ENCODE measurements at regions not wholly inside any gene's neighbourhood (a gene's known extent, or its start where the extent isn't known, plus 50 kb on each side); places are given as distances from the start of the nearest gene placed in this dataset.
A peak's percentile ranks its signal among the peaks of the same experiment; 100 is the strongest.

DNA sequence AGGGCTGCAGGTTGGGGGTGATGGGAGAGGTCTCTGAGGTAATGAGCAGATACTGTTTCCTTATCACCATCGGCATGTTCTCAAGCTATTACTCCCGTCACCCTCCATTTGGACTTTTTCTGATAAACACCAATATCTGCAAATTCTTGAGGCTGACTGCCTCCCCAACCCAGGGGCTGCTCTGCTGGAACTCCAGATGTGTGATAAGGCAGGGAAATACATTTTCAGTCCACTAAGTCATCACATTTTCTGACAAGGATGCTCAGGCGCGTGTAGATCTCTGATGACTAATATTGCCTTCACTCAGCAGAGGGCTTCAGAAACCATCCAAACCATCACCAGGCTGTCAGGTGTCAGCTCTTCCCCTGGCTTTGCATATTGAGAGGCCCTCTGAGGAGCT lies 215.0 kb upstream of the POU3F1 start:
- no peak overlapping the region for H3K4ac ChIP-seq (ENCODE audit: low read depth, low read length)
- no peak for DNase-seq
- Mint-ChIP-seq H3K4me1 (peaks cover 22 to 23% of the 10 kb centered on the region in 2 experiments), H3K27me3 (ENCODE audit: low read depth) (peaks cover 30% of the 10 kb centered on the region), H3K36me3 (ENCODE audit: insufficient read depth in 1 of 3, low read depth in 3 of 3) (peaks cover 0 to 9% (median 5%) of the 10 kb centered on the region in 3 experiments; a peak in 3 of 7 replicates), H3K9me3 (peaks cover 3 to 9% of the 10 kb centered on the region in 2 experiments; a peak in 4 of 5 replicates), H3K27ac (peak overlapping the region in 1 of 3 experiments; percentile 46; a peak in 1 of 7 replicates), H3K4me3 (no peak overlapping the region)
- no peak overlapping the region for H4K91ac ChIP-seq (ENCODE audit: insufficient read length, low read depth, low read length)
- H3K56ac ChIP-seq (ENCODE audit: insufficient read length, low read depth, low read length), result no peak overlapping the region
- H3T11ph ChIP-seq (ENCODE audit: low read length), result no peak overlapping the region
- no peaks in the 10 kb centered on the region for H4K20me1 ChIP-seq (ENCODE audit: control insufficient read depth, insufficient read depth, insufficient read length)
- no peak overlapping the region for H3K14ac ChIP-seq (ENCODE audit: insufficient read depth, low read length)
- H2BK15ac ChIP-seq (ENCODE audit: low read depth, low read length), result no peak overlapping the region
- no peak overlapping the region for H4K5ac ChIP-seq (ENCODE audit: insufficient read length, low read depth, low read length)
- H2BK12ac ChIP-seq (ENCODE audit: insufficient read length, low read depth, low read length), result no peak overlapping the region
- no peak overlapping the region for H4K8ac ChIP-seq (replicated peaks; ENCODE audit: insufficient read length, low read depth, low read length)
- no peak overlapping the region for H3K18ac ChIP-seq (ENCODE audit: insufficient read length, low read depth, low read length)
- H2BK120ac ChIP-seq (ENCODE audit: low read depth, low read length, poor library complexity, severe bottlenecking), result no peak overlapping the region
- no peak overlapping the region for H3K9ac ChIP-seq (ENCODE audit: extremely low read depth, insufficient read length, low read length)
- H3K4me1 ChIP-seq (ENCODE audit: insufficient read depth, low read length), result no peaks in the 10 kb centered on the region; the same call in 1 of the 2 replicates
- H3K9me3 ChIP-seq (ENCODE audit: control insufficient read depth, low read depth, low read length), result no peaks in the 10 kb centered on the region
- no peak overlapping the region for H3K27ac ChIP-seq (ENCODE audit: insufficient read length, low read depth, low read length)
- no peak overlapping the region for H3K4me2 ChIP-seq (ENCODE audit: insufficient read depth, insufficient read length, low read length)
- no peak overlapping the region for H2BK5ac ChIP-seq (ENCODE audit: insufficient read length, low read length)
- H3K23me2 ChIP-seq (ENCODE audit: insufficient read length, low read depth, low read length, poor library complexity, severe bottlenecking), result no peaks in the 10 kb centered on the region
- H3K23ac ChIP-seq (ENCODE audit: insufficient read length, low read depth, low read length), result no peak overlapping the region
- H2BK20ac ChIP-seq (ENCODE audit: low read depth, low read length, poor library complexity, severe bottlenecking), result no peak overlapping the region
- H3K79me2 ChIP-seq (ENCODE audit: insufficient read depth, low read length), result peaks cover 2% of the 10 kb centered on the region; the same call in 1 of the 2 replicates
- no peaks in the 10 kb centered on the region for H3K27me3 ChIP-seq (ENCODE audit: insufficient read depth, low read length)
- no peaks in the 10 kb centered on the region for H3K79me1 ChIP-seq (ENCODE audit: insufficient read depth, low read depth, low read length, poor library complexity, severe bottlenecking)
- no peak overlapping the region for H2AFZ ChIP-seq (ENCODE audit: low read length)
- no CpG with 5 or more reads among the region's 4 CpGs for WGBS (ENCODE audit: extremely low coverage, insufficient read length, low lambda C conversion rate)
- no peak overlapping the region for H2AK5ac ChIP-seq (ENCODE audit: insufficient read length, low read length)
- TF ChIP-seq, protein P1, sequence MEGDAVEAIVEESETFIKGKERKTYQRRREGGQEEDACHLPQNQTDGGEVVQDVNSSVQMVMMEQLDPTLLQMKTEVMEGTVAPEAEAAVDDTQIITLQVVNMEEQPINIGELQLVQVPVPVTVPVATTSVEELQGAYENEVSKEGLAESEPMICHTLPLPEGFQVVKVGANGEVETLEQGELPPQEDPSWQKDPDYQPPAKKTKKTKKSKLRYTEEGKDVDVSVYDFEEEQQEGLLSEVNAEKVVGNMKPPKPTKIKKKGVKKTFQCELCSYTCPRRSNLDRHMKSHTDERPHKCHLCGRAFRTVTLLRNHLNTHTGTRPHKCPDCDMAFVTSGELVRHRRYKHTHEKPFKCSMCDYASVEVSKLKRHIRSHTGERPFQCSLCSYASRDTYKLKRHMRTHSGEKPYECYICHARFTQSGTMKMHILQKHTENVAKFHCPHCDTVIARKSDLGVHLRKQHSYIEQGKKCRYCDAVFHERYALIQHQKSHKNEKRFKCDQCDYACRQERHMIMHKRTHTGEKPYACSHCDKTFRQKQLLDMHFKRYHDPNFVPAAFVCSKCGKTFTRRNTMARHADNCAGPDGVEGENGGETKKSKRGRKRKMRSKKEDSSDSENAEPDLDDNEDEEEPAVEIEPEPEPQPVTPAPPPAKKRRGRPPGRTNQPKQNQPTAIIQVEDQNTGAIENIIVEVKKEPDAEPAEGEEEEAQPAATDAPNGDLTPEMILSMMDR (conservative IDR thresholded peaks at IDR 0.05), result no peak

Measured in H9 (cell line).